ENCODE measurements at regions not wholly inside any gene's neighbourhood (a gene's known extent, or its start where the extent isn't known, plus 50 kb on each side); places are given as distances from the start of the nearest gene placed in this dataset.
"Not testable (repeated sequence)": the region's sequence is repeated elsewhere in the genome, so short reads cannot be mapped to it uniquely, and the experiment has no call there.

- DNase-seq (ENCODE audit: low read depth, low spot score) = no peak
Observed at GRCh38 chr4:81375745-81376144, 96.0 kb downstream of the RASGEF1B start.

GRCh38 chr4:81369886-81370285 is 101.8 kb downstream of the RASGEF1B start:
- no peak for DNase-seq (ENCODE audit: low read depth, low spot score)

GRCh38 chr4:81366779-81367178 is 104.9 kb downstream of the RASGEF1B start:
- DNase-seq (ENCODE audit: low read depth, low spot score) = no peak

- DNase-seq (ENCODE audit: low read depth, low spot score) = no peak
Observed at GRCh38 chr4:81360737-81361136, 111.0 kb downstream of the RASGEF1B start.

GRCh38 chr4:81359207-81359606 is 112.5 kb downstream of the RASGEF1B start:
- no peak for DNase-seq (ENCODE audit: low read depth, low spot score)

- DNase-seq (ENCODE audit: low read depth, low spot score) = no peak
Observed at GRCh38 chr4:81358154-81358553, 113.6 kb downstream of the RASGEF1B start.

GRCh38 chr4:81356621-81357020 is 115.1 kb downstream of the RASGEF1B start:
- DNase-seq (ENCODE audit: low read depth, low spot score) = no peak

- no peak for DNase-seq (ENCODE audit: low read depth, low spot score)
Observed at GRCh38 chr4:81355136-81355535, 116.6 kb downstream of the RASGEF1B start.

- DNase-seq (ENCODE audit: low read depth, low spot score) = no peak
Observed at GRCh38 chr4:81353861-81354260, 117.8 kb downstream of the RASGEF1B start.

GRCh38 chr4:81352446-81352835 is 119.3 kb downstream of the RASGEF1B start:
- DNase-seq (ENCODE audit: low read depth, low spot score) = no peak

- DNase-seq (ENCODE audit: low read depth, low spot score) = peak; percentile 68
Observed at GRCh38 chr4:81351654-81352445, 119.9 kb downstream of the RASGEF1B start.

GRCh38 chr4:81350040-81350439 is 121.7 kb downstream of the RASGEF1B start:
- DNase-seq (ENCODE audit: low read depth, low spot score) = no peak

GRCh38 chr4:81348778-81349094 is 123.0 kb downstream of the RASGEF1B start:
- DNase-seq (ENCODE audit: low read depth, low spot score) = no peak

GRCh38 chr4:81348086-81348777 is 123.5 kb downstream of the RASGEF1B start:
- DNase-seq (ENCODE audit: low read depth, low spot score) = no peak

GRCh38 chr4:81346719-81347118 is 125.0 kb downstream of the RASGEF1B start:
- no peak for DNase-seq (ENCODE audit: low read depth, low spot score)

- DNase-seq (ENCODE audit: low read depth, low spot score) = no peak
Observed at GRCh38 chr4:81343536-81343935, 128.2 kb downstream of the RASGEF1B start.

GRCh38 chr4:81343046-81343445 is 128.0 kb upstream of the PRKG2 start:
- DNase-seq (ENCODE audit: low read depth, low spot score) = no peak

GRCh38 chr4:81337211-81337610 is 122.2 kb upstream of the PRKG2 start:
- no peak for DNase-seq (ENCODE audit: low read depth, low spot score)

GRCh38 chr4:81335122-81335912 is 120.3 kb upstream of the PRKG2 start:
- no peak for DNase-seq (ENCODE audit: low read depth, low spot score)

GRCh38 chr4:81330018-81330417 is 115.0 kb upstream of the PRKG2 start:
- DNase-seq (ENCODE audit: low read depth, low spot score) = no peak

- no peak for DNase-seq (ENCODE audit: low read depth, low spot score)
Observed at GRCh38 chr4:81326581-81326980, 111.6 kb upstream of the PRKG2 start.

GRCh38 chr4:81324594-81324993 is 109.6 kb upstream of the PRKG2 start:
- DNase-seq (ENCODE audit: low read depth, low spot score) = not testable (repeated sequence)

GRCh38 chr4:81319657-81320056 is 104.6 kb upstream of the PRKG2 start:
- DNase-seq (ENCODE audit: low read depth, low spot score) = no peak

Measured in iPS DF 19.7 (cell line).